ENCODE measurements at regions not wholly inside any gene's neighbourhood (a gene's known extent, or its start where the extent isn't known, plus 50 kb on each side); places are given as distances from the start of the nearest gene placed in this dataset.

DNA sequence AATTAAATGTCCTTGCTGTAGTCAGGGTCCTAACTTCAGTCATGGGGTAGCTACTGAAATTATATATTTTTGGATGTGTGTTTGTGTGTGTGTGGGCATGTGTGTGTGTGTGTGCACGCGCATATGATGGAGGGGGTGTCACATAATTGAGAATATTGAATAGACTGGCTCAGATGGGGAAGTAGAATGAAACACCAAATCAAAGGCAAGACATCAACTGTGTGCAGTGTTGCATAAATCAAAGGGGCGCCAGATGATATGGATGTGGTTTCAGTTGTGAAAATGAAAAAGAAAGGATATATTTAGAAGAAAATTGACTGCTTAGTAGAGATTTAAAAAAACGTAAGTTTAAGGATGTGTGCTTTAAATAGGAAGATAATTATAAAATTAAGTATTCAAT, 144.2 kb upstream of the CEP162 start:
- intact Hi-C loops (cut with DNase I): no loop called here
- Histone ChIP-seq H3K4me1 (no peaks in the 10 kb centered on the region), H3K4me3 (no peak overlapping the region), H3K9me3 (no peaks in the 10 kb centered on the region), H3K27me3 (no peaks in the 10 kb centered on the region), H3K36me3 (no peaks in the 10 kb centered on the region), H3K27ac (no peak overlapping the region)
- no peak for TF ChIP-seq POLR2AphosphoS5 (IDR thresholded peaks at IDR 0.05; ENCODE audit: insufficient read depth in 1 of 2, low read depth in 1 of 2)
- TF ChIP-seq, protein P1, sequence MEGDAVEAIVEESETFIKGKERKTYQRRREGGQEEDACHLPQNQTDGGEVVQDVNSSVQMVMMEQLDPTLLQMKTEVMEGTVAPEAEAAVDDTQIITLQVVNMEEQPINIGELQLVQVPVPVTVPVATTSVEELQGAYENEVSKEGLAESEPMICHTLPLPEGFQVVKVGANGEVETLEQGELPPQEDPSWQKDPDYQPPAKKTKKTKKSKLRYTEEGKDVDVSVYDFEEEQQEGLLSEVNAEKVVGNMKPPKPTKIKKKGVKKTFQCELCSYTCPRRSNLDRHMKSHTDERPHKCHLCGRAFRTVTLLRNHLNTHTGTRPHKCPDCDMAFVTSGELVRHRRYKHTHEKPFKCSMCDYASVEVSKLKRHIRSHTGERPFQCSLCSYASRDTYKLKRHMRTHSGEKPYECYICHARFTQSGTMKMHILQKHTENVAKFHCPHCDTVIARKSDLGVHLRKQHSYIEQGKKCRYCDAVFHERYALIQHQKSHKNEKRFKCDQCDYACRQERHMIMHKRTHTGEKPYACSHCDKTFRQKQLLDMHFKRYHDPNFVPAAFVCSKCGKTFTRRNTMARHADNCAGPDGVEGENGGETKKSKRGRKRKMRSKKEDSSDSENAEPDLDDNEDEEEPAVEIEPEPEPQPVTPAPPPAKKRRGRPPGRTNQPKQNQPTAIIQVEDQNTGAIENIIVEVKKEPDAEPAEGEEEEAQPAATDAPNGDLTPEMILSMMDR (IDR thresholded peaks at IDR 0.05): no peak
- TF ChIP-seq POLR2A (IDR thresholded peaks at IDR 0.05): no peak
- DNase-seq (ENCODE audit: extremely low spot score in 2 of 2): no peak

DNA sequence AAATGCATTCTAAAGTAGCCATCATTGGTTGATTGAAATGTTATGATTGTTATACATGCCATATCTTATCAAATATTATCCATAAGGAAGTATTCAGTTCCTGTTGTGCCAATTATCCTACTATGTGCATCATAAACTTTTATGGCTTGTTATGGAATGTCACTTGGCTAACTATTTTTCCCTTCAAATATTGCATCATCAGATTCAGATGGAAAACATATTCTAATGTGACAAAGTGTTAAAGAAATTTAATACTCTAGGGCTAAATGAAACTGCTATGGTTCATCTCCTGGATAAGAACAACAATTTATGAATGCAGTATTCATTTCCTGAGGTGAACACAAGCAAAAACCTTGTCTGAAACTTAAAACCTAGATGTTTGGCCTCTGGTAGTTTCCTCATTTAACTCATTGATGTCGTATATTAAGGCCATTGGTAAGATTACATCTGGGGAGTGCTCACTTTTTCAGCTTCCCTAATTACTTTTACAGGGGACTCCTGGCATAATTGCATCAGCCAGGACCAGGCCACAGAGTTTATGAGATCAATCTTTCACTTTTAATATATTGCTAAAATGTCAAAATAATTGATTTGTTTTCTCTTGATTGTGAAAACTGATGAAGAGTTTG, 134.9 kb upstream of the CEP162 start:
- Histone ChIP-seq H3K27ac (no peak overlapping the region), H3K36me3 (no peaks in the 10 kb centered on the region), H3K9me3 (no peaks in the 10 kb centered on the region), H3K4me3 (no peak overlapping the region), H3K27me3 (no peaks in the 10 kb centered on the region), H3K4me1 (no peaks in the 10 kb centered on the region)
- intact Hi-C loops (cut with DNase I): no loop called here
- no peak for TF ChIP-seq POLR2AphosphoS5 (IDR thresholded peaks at IDR 0.05; ENCODE audit: insufficient read depth in 1 of 2, low read depth in 1 of 2)
- TF ChIP-seq POLR2A (IDR thresholded peaks at IDR 0.05): no peak
- TF ChIP-seq, protein P1 (IDR thresholded peaks at IDR 0.05): no peak
- DNase-seq (ENCODE audit: extremely low spot score in 2 of 2): no peak

DNA sequence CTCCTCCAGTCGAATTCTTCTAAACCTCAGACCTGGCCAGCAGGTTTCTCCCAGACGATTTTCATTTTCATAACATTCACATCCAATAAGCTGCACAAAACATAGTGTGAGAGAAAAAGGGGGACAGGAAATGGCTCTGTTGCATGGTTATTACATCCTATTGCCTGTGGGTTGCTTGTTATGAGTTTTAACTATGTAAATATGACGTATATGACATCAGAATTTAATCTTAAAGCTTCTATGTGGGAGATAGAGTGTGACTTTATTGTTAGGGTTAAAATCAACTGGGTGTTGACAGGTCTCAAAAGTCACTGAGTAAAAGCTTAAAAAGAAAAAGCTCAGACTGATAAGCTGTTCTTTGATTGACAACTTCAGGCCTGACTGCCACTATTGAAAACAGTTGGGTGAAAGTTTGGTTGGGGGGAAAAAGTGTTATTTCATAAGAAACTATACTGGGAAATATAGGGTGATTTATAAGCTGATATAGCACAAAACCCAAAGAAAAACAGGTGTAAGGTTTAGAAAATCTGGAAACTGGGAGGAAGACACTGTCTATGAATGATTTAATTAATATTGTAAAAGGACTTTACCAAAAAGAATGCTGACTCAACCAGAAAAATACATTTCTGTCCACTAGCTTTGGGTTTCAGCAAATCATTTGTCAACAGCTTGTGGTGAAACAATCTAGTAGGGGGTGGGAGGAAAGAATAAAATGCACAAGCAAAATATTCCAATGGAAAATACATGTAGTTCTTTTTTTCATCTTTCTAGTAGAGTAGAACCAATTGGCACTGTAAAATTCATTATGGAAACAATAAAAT, 134.1 kb upstream of the CEP162 start:
- intact Hi-C loops (cut with DNase I): no loop called here
- no peaks in the 10 kb centered on the region for H3K36me3 ChIP-seq
- H3K9me3 ChIP-seq: no peaks in the 10 kb centered on the region
- no peak for DNase-seq (ENCODE audit: extremely low spot score in 2 of 2)
- no peak overlapping the region for H3K27ac ChIP-seq
- no peaks in the 10 kb centered on the region for H3K4me1 ChIP-seq
- TF ChIP-seq, protein P1 (IDR thresholded peaks at IDR 0.05): no peak
- no peaks in the 10 kb centered on the region for H3K27me3 ChIP-seq
- H3K4me3 ChIP-seq: no peak overlapping the region

DNA sequence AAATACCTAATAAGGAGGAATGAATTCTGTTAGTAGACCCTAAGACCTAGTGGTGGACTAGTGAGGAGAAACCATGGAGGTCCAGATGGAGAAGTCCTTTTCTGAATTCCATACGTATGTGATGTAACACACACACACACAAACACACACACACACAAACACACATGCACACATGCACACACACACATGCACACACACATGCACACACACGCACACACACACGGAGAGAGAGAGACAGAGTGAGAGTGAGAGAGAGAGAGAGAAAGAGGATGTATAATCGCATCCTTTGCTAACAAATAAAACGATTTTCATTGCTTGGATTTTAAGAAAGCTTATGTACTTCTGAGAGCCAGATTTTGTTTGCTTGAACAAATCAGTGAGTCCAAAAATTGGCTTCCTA, 132.6 kb upstream of the CEP162 start:
- no peak for DNase-seq (ENCODE audit: extremely low spot score in 2 of 2)
- TF ChIP-seq POLR2AphosphoS5 (IDR thresholded peaks at IDR 0.05; ENCODE audit: insufficient read depth in 1 of 2, low read depth in 1 of 2) (no peak), POLR2A (IDR thresholded peaks at IDR 0.05) (no peak)
- TF ChIP-seq, protein P1 (IDR thresholded peaks at IDR 0.05): no peak
- H3K4me1 ChIP-seq: no peaks in the 10 kb centered on the region
- H3K36me3 ChIP-seq: no peaks in the 10 kb centered on the region
- intact Hi-C loops (cut with DNase I): no loop called here
- no peak overlapping the region for H3K4me3 ChIP-seq
- no peaks in the 10 kb centered on the region for H3K9me3 ChIP-seq
- no peak overlapping the region for H3K27ac ChIP-seq
- H3K27me3 ChIP-seq: no peaks in the 10 kb centered on the region

DNA sequence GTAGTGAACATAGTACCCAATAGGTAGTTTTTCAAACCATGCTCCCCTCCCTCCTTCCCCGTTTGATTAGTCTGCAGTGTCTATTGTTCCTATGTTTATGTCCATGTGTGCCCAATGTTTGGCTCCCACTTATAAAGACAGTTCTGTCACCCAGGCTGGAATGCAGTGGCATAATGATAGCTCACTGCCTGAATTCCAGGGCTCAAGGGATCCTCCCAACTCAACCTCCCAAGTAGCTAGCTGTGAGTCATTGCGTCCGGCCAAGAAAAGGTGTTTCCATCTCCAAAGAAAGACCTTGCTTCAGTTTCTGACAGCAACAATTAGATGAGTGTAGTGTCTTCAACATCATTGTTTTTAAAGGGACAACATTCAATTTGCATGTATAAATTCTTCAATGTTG, 131.1 kb upstream of the CEP162 start:
- Histone ChIP-seq H3K9me3 (no peaks in the 10 kb centered on the region), H3K27me3 (no peaks in the 10 kb centered on the region), H3K4me1 (no peaks in the 10 kb centered on the region), H3K4me3 (no peak overlapping the region), H3K36me3 (no peaks in the 10 kb centered on the region), H3K27ac (no peak overlapping the region)
- DNase-seq (ENCODE audit: extremely low spot score in 2 of 2): no peak
- intact Hi-C loops (cut with DNase I): no loop called here
- TF ChIP-seq POLR2A (IDR thresholded peaks at IDR 0.05): no peak
- TF ChIP-seq, protein P1 (IDR thresholded peaks at IDR 0.05): no peak
- TF ChIP-seq POLR2AphosphoS5 (IDR thresholded peaks at IDR 0.05; ENCODE audit: insufficient read depth in 1 of 2, low read depth in 1 of 2): no peak
